ENCODE measurements at regions not wholly inside any gene's neighbourhood (a gene's known extent, or its start where the extent isn't known, plus 50 kb on each side); places are given as distances from the start of the nearest gene placed in this dataset.
A peak's percentile ranks its signal among the peaks of the same experiment; 100 is the strongest.
"Not testable (repeated sequence)": the region's sequence is repeated elsewhere in the genome, so short reads cannot be mapped to it uniquely, and the experiment has no call there.

- POLR2A ChIA-PET; H3K4me3 ChIP-seq (ENCODE audit: low read depth, low read length); CTCF ChIA-PET; DNase-seq (ENCODE audit: low read depth, low spot score): not testable (repeated sequence)
These were observed 75.1 kb downstream of the KBTBD2 start for GRCh38 chr7:32816409-32816948.

GRCh38 chr7:32814779-32815178 lies 76.8 kb downstream of the KBTBD2 start:
- CTCF ChIA-PET: interaction anchor here (1.5 kb wide), 1 partner anchor 14 kb away, joined by 4 read pairs; no protein-coding TSS in a partner anchor
- H3K4me3 ChIP-seq (ENCODE audit: low read depth, low read length); POLR2A ChIA-PET; DNase-seq (ENCODE audit: low read depth, low spot score): not testable (repeated sequence)

GRCh38 chr7:32809871-32810270 lies 81.7 kb downstream of the KBTBD2 start:
- ChIA-PET POLR2A (no interaction called here), CTCF (interaction anchor here (2.6 kb wide), 1 partner anchor 9 kb away, joined by 7 read pairs; no protein-coding TSS in a partner anchor)
- TF ChIP-seq CTCF (IDR thresholded peaks at IDR 0.05; ENCODE audit: insufficient read depth, low read length, missing control alignments): no peak
- no peak overlapping the region for H3K4me3 ChIP-seq (ENCODE audit: low read depth, low read length)
- DNase-seq (ENCODE audit: low read depth, low spot score): no peak

- CTCF ChIA-PET: interaction anchor here (2.6 kb wide), 1 partner anchor 9 kb away, joined by 7 read pairs; no protein-coding TSS in a partner anchor
- no peak for DNase-seq (ENCODE audit: low read depth, low spot score)
- no peak for TF ChIP-seq CTCF (IDR thresholded peaks at IDR 0.05; ENCODE audit: insufficient read depth, low read length, missing control alignments)
These were observed 82.2 kb downstream of the KBTBD2 start for GRCh38 chr7:32809347-32809746.

GRCh38 chr7:32803406-32804141 lies 88.0 kb downstream of the KBTBD2 start:
- ChIA-PET POLR2A (interaction anchor here (0.7 kb wide), 1 partner anchor 259 kb away, joined by 3 read pairs; the partner anchor contains the start of gene NT5C3A), CTCF (interaction anchor here (0.7 to 1.5 kb wide), 2 partner anchors 250 to 304 kb away, joined by 3 to 6 read pairs; no protein-coding TSS in a partner anchor)
- no peak overlapping the region for H3K4me3 ChIP-seq (ENCODE audit: low read depth, low read length)
- no peak for TF ChIP-seq CTCF (IDR thresholded peaks at IDR 0.05; ENCODE audit: insufficient read depth, low read length, missing control alignments)
- DNase-seq (ENCODE audit: low read depth, low spot score): no peak

More at GRCh38 chr7:32809347-32809746, 82.2 kb downstream of the KBTBD2 start:
- H3K4me3 ChIP-seq (ENCODE audit: low read depth, low read length): no peak overlapping the region
- POLR2A ChIA-PET: no interaction called here

- TF ChIP-seq CTCF (IDR thresholded peaks at IDR 0.05; ENCODE audit: insufficient read depth, low read length, missing control alignments): no peak
- ChIA-PET POLR2A (interaction anchor here (0.6 kb wide), 1 partner anchor 79 kb away, joined by 3 read pairs; no protein-coding TSS in a partner anchor), CTCF (interaction anchor here (0.7 to 5.7 kb wide), 4 partner anchors 11 to 307 kb away, joined by 3 to 86 read pairs (median 3); partner anchors contain the start of gene RP9)
- no peak for DNase-seq (ENCODE audit: low read depth, low spot score)
- H3K4me3 ChIP-seq (ENCODE audit: low read depth, low read length): no peak overlapping the region
These were observed 89.2 kb downstream of the KBTBD2 start for GRCh38 chr7:32802305-32802910.

GRCh38 chr7:32793053-32793452 lies 98.5 kb downstream of the KBTBD2 start:
- CTCF ChIA-PET; DNase-seq (ENCODE audit: low read depth, low spot score); H3K4me3 ChIP-seq (ENCODE audit: low read depth, low read length); POLR2A ChIA-PET: not testable (repeated sequence)

- H3K4me3 ChIP-seq (ENCODE audit: low read depth, low read length); POLR2A ChIA-PET: not testable (repeated sequence)
- CTCF ChIA-PET: interaction anchor here (1.2 to 1.5 kb wide), 2 partner anchors 9 to 317 kb away, joined by 4 to 6 read pairs; no protein-coding TSS in a partner anchor
- DNase-seq (ENCODE audit: low read depth, low spot score): peak; percentile 67
These were observed 100.7 kb downstream of the KBTBD2 start for GRCh38 chr7:32790766-32791430.

- POLR2A ChIA-PET; DNase-seq (ENCODE audit: low read depth, low spot score); H3K4me3 ChIP-seq (ENCODE audit: low read depth, low read length): not testable (repeated sequence)
- CTCF ChIA-PET: interaction anchor here (0.7 to 1.0 kb wide), 2 partner anchors 11 to 318 kb away, joined by 3 read pairs; no protein-coding TSS in a partner anchor
These were observed 102.3 kb downstream of the KBTBD2 start for GRCh38 chr7:32789266-32789665.

- CTCF ChIA-PET; POLR2A ChIA-PET; H3K4me3 ChIP-seq (ENCODE audit: low read depth, low read length); DNase-seq (ENCODE audit: low read depth, low spot score): not testable (repeated sequence)
These were observed 103.4 kb downstream of the KBTBD2 start for GRCh38 chr7:32788174-32788573.

GRCh38 chr7:32785365-32785944 lies 106.1 kb downstream of the KBTBD2 start:
- CTCF ChIA-PET; POLR2A ChIA-PET; H3K4me3 ChIP-seq (ENCODE audit: low read depth, low read length); DNase-seq (ENCODE audit: low read depth, low spot score): not testable (repeated sequence)
